Hematopoietic multipotent progenitor cell treated with erythropoietin and hydrocortisone succinate and interleukin-3 and kit ligand, for 17 days (in vitro differentiated cells): ENCODE measurements at regions not wholly inside any gene's neighbourhood (a gene's known extent, or its start where the extent isn't known, plus 50 kb on each side); places are given as distances from the start of the nearest gene placed in this dataset.

ENCODE experiments used
- DNase-seq: peaks from one replicate; pipeline ENCODE4 v3.0.0-alpha.2; 2015; ENCODE audit warnings: low spot score

- no peak for DNase-seq
These were observed 60.8 kb upstream of the GPR158 start for GRCh38 chr10:25114036-25114411.

GRCh38 chr10:25117757-25118156 lies 57.0 kb upstream of the GPR158 start:
- no peak for DNase-seq

- DNase-seq: no peak
These were observed 54.6 kb upstream of the GPR158 start for GRCh38 chr10:25120188-25120587.
